WERI-Rb-1 (cell line): ENCODE measurements at regions not wholly inside any gene's neighbourhood (a gene's known extent, or its start where the extent isn't known, plus 50 kb on each side); places are given as distances from the start of the nearest gene placed in this dataset.

Experiments
- DNase-seq: peaks from one replicate; pipeline ENCODE4 v3.0.0-alpha.2; 2020
- H3K27ac ChIP-seq: fragments of 250-450 bp; sonication (Bioruptor Pico); 2 replicates; pipeline ENCODE4 v1.5.1; 2020; ENCODE audit warnings: mild to moderate bottlenecking, moderate library complexity
- H3K27me3 ChIP-seq: fragments of 250-450 bp; sonication (Bioruptor Pico); 2 replicates; pipeline ENCODE4 v1.5.1; 2021; ENCODE audit warnings: mild to moderate bottlenecking, low read depth, moderate library complexity; ENCODE audit not compliant: insufficient read depth, severe bottlenecking
- H3K36me3 ChIP-seq: fragments of 250-450 bp; sonication (Bioruptor Pico); 2 replicates; pipeline ENCODE4 v1.5.1; 2020; ENCODE audit warnings: mild to moderate bottlenecking, moderate library complexity
- H3K4me3 ChIP-seq: 2 replicates; pipeline ENCODE4 v1.5.1; 2011; ENCODE audit warnings: low read depth, mild to moderate bottlenecking, control low read depth, low read length
- H3K9me3 ChIP-seq: fragments of 250-450 bp; sonication (Bioruptor Pico); 2 replicates; pipeline ENCODE4 v1.5.1; 2021; ENCODE audit warnings: mild to moderate bottlenecking, moderate library complexity; ENCODE audit not compliant: severe bottlenecking
- TF ChIP-seq, protein P1 (sequence below): IDR thresholded peaks from 2 replicates; pipeline ENCODE4 v1.5.1; 2011; ENCODE audit warnings: low read depth, mild to moderate bottlenecking, control low read depth, inconsistent platforms, low read length

DNA sequence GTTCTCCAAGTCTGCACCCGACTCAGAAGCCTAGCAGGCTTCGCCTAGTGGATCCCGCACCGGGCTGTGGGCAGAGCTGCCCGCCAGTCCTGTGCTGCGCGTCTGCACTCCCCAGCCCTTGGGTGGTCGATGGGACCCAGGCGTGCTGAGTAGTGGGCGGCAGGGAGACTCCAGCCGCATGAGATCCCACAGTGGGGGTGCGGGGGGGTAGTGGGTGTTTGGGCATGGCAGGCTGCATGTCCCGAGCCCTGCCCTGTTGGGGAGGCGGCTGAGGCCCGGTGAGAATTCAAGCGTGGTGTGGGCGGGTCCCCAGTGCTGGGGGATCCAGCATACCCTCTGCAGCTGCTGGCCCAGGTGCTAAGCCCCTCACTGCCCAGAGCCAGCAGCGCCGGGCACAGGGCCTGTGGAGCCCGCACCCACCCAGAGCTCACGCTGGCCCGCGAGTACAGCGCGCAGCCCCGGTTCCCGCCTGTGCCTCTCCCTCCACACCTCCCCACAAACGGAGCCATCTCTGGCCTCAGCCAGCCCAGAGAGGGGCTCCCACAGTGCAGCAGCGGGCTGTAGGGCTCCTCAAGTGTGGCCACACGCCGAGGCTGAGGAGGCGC lies 53.9 kb upstream of the BNC2 start:
- TF ChIP-seq, protein P1, sequence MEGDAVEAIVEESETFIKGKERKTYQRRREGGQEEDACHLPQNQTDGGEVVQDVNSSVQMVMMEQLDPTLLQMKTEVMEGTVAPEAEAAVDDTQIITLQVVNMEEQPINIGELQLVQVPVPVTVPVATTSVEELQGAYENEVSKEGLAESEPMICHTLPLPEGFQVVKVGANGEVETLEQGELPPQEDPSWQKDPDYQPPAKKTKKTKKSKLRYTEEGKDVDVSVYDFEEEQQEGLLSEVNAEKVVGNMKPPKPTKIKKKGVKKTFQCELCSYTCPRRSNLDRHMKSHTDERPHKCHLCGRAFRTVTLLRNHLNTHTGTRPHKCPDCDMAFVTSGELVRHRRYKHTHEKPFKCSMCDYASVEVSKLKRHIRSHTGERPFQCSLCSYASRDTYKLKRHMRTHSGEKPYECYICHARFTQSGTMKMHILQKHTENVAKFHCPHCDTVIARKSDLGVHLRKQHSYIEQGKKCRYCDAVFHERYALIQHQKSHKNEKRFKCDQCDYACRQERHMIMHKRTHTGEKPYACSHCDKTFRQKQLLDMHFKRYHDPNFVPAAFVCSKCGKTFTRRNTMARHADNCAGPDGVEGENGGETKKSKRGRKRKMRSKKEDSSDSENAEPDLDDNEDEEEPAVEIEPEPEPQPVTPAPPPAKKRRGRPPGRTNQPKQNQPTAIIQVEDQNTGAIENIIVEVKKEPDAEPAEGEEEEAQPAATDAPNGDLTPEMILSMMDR, result no peak

DNA sequence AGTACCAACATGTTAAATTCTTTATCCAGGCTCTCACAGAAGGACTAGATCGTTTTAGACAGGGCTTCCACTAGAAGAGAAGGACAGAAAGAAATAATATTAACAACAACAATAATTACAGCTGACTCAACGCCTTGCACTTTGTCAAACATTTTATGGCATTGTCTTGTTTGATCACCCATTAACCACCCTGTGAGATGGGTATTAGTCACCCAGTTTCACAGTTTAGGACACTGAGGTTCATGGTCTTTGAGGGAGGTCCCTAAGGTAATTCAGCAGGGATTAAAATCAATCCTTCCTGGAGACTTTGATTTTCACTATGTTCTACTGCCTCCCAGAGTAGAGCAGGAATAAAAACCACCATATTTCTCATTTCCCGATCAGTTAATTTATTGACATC lies 51.4 kb upstream of the BNC2 start:
- Histone ChIP-seq H3K36me3 (no peaks in the 10 kb centered on the region), H3K9me3 (peaks cover 6% of the 10 kb centered on the region), H3K4me3 (no peak overlapping the region), H3K27me3 (no peaks in the 10 kb centered on the region), H3K27ac (no peak overlapping the region)
- no peak for DNase-seq
- TF ChIP-seq, protein P1, result no peak

More for the DNA sequence above, 53.9 kb upstream of the BNC2 start:
- no peak overlapping the region for H3K27ac ChIP-seq
- H3K27me3 ChIP-seq, result no peaks in the 10 kb centered on the region
- no peak overlapping the region for H3K4me3 ChIP-seq
- H3K36me3 ChIP-seq, result no peaks in the 10 kb centered on the region
- no peak for DNase-seq
- peaks cover 6% of the 10 kb centered on the region for H3K9me3 ChIP-seq
